ENCODE measurements at regions not wholly inside any gene's neighbourhood (a gene's known extent, or its start where the extent isn't known, plus 50 kb on each side); places are given as distances from the start of the nearest gene placed in this dataset.

DNA sequence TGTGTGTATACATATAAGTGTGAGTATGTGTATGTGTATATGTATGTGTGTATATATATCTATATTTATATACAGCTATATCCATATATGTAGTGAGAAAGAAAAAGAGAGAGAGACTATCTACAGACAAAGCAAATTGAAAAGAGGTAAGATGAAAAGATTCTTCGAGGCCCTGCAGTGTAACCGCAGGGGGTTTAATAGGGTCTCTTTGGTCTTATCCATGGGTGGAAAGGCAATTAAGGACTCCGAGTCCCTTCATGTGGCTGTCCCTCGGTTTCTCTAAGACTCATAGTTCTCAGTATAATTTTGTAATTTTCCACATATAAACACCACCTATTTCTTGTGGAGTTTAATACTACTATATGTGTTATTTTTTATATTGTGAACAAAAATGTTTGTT lies 50.6 kb upstream of the JAZF1 start:
- ChIA-PET POLR2A (no interaction called here), CTCF (no interaction called here)

DNA sequence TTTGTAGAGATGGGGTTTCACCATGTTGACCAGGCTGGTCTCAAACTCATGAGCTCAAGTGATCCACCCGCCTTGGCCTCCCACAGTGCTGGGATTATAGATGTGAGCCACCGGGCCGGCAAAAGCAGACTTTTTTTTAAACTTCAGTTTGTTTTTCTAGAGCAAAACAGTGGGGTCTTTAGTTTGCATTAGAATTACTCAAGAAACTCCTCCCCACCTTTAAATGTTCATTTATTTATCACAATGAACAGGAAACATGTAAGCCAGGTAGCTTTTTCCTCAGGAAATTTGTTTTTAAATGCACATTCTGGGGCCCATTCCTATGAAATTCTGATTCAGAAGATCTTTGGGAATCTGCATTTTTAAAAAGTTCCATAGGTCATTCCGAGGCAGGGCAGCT lies 56.0 kb upstream of the JAZF1 start:
- H3K4me1 ChIP-seq = no peaks in the 10 kb centered on the region
- TF ChIP-seq, protein P1, sequence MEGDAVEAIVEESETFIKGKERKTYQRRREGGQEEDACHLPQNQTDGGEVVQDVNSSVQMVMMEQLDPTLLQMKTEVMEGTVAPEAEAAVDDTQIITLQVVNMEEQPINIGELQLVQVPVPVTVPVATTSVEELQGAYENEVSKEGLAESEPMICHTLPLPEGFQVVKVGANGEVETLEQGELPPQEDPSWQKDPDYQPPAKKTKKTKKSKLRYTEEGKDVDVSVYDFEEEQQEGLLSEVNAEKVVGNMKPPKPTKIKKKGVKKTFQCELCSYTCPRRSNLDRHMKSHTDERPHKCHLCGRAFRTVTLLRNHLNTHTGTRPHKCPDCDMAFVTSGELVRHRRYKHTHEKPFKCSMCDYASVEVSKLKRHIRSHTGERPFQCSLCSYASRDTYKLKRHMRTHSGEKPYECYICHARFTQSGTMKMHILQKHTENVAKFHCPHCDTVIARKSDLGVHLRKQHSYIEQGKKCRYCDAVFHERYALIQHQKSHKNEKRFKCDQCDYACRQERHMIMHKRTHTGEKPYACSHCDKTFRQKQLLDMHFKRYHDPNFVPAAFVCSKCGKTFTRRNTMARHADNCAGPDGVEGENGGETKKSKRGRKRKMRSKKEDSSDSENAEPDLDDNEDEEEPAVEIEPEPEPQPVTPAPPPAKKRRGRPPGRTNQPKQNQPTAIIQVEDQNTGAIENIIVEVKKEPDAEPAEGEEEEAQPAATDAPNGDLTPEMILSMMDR (IDR thresholded peaks at IDR 0.05; ENCODE audit: insufficient read depth in 1 of 2, low read depth in 1 of 2, low read length in 1 of 2, severe bottlenecking in 1 of 2, unreplicated experiment in 1 of 2) = no peak
- H3K4me3 ChIP-seq (ENCODE audit: low read depth, low read length) = no peak overlapping the region
- no peak overlapping the region for H3K27ac Mint-ChIP-seq (ENCODE audit: unreplicated experiment)
- peaks cover 3% of the 10 kb centered on the region for H3K27me3 Mint-ChIP-seq (ENCODE audit: insufficient read depth, unreplicated experiment)
- H3K9me3 Mint-ChIP-seq (ENCODE audit: unreplicated experiment) = no peaks in the 10 kb centered on the region
- intact Hi-C loops (cut with micrococcal nuclease; ENCODE audit: unreplicated experiment) = no loop called here
- no peak for DNase-seq
- H3K4me1 Mint-ChIP-seq (ENCODE audit: low read depth, unreplicated experiment) = no peaks in the 10 kb centered on the region
- no peaks in the 10 kb centered on the region for H3K36me3 ChIP-seq (ENCODE audit: control insufficient read depth, insufficient read depth, low read length)
- H3K27me3 ChIP-seq (replicated peaks; ENCODE audit: control insufficient read depth, insufficient read depth, low read length) = no peaks in the 10 kb centered on the region
- no peaks in the 10 kb centered on the region for H3K9me3 ChIP-seq
- H3K36me3 Mint-ChIP-seq (ENCODE audit: insufficient read depth, unreplicated experiment) = no peaks in the 10 kb centered on the region
- no peak overlapping the region for H3K4me3 Mint-ChIP-seq (ENCODE audit: unreplicated experiment)
- no TSS peak for BruUV-seq (replicated peaks)
- POLR2A ChIA-PET = no interaction called here
- CTCF ChIA-PET = no interaction called here

More for the DNA sequence above, 50.6 kb upstream of the JAZF1 start:
- Mint-ChIP-seq H3K27ac (ENCODE audit: unreplicated experiment) (no peak overlapping the region), H3K4me3 (ENCODE audit: unreplicated experiment) (no peak overlapping the region), H3K27me3 (ENCODE audit: insufficient read depth, unreplicated experiment) (peaks cover 6% of the 10 kb centered on the region), H3K4me1 (ENCODE audit: low read depth, unreplicated experiment) (no peaks in the 10 kb centered on the region), H3K9me3 (ENCODE audit: unreplicated experiment) (no peaks in the 10 kb centered on the region), H3K36me3 (ENCODE audit: insufficient read depth, unreplicated experiment) (no peaks in the 10 kb centered on the region)
- Histone ChIP-seq H3K9me3 (no peaks in the 10 kb centered on the region), H3K4me1 (no peaks in the 10 kb centered on the region), H3K4me3 (ENCODE audit: low read depth, low read length) (no peak overlapping the region), H3K36me3 (ENCODE audit: control insufficient read depth, insufficient read depth, low read length) (no peaks in the 10 kb centered on the region), H3K27me3 (replicated peaks; ENCODE audit: control insufficient read depth, insufficient read depth, low read length) (no peaks in the 10 kb centered on the region)
- no TSS peak for BruUV-seq (replicated peaks)
- no peak for DNase-seq
- TF ChIP-seq, protein P1 (IDR thresholded peaks at IDR 0.05; ENCODE audit: insufficient read depth in 1 of 2, low read depth in 1 of 2, low read length in 1 of 2, severe bottlenecking in 1 of 2, unreplicated experiment in 1 of 2) = no peak
- intact Hi-C loops (cut with micrococcal nuclease; ENCODE audit: unreplicated experiment) = no loop called here

DNA sequence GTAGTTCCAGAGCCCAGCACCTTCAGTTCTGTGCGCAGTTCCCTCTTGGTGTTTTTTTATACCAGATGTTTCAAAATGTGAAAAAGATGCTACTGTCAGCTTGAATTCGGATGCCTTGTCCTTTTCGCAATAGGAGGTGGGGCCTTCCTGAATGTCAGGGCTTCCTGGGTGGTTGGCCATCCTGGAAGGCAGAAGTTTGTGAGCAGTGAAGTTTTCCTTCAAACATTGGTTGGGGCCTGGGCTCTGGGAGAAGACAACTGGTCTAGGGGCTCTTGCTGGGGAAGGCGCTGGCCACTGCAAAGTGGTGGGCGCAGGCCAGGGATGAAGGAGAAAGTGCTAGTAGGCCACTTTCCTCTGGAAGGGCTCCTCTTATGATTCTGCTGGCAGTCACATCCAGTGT lies 56.8 kb upstream of the JAZF1 start:
- ChIA-PET POLR2A (no interaction called here), CTCF (no interaction called here)
- intact Hi-C loops (cut with micrococcal nuclease; ENCODE audit: unreplicated experiment) = no loop called here
- no peaks in the 10 kb centered on the region for H3K9me3 ChIP-seq
- Mint-ChIP-seq H3K9me3 (ENCODE audit: unreplicated experiment) (no peaks in the 10 kb centered on the region), H3K4me1 (ENCODE audit: low read depth, unreplicated experiment) (no peaks in the 10 kb centered on the region), H3K4me3 (ENCODE audit: unreplicated experiment) (no peak overlapping the region), H3K27me3 (ENCODE audit: insufficient read depth, unreplicated experiment) (peaks cover 3% of the 10 kb centered on the region), H3K27ac (ENCODE audit: unreplicated experiment) (no peak overlapping the region), H3K36me3 (ENCODE audit: insufficient read depth, unreplicated experiment) (no peaks in the 10 kb centered on the region)
- no peaks in the 10 kb centered on the region for H3K27me3 ChIP-seq (replicated peaks; ENCODE audit: control insufficient read depth, insufficient read depth, low read length)
- H3K4me3 ChIP-seq (ENCODE audit: low read depth, low read length) = no peak overlapping the region
- no TSS peak for BruUV-seq (replicated peaks)
- H3K4me1 ChIP-seq = no peaks in the 10 kb centered on the region
- TF ChIP-seq, protein P1 (IDR thresholded peaks at IDR 0.05; ENCODE audit: insufficient read depth in 1 of 2, low read depth in 1 of 2, low read length in 1 of 2, severe bottlenecking in 1 of 2, unreplicated experiment in 1 of 2) = no peak
- DNase-seq = no peak
- H3K36me3 ChIP-seq (ENCODE audit: control insufficient read depth, insufficient read depth, low read length) = no peaks in the 10 kb centered on the region
